GM23338 (cell line): ENCODE measurements at regions not wholly inside any gene's neighbourhood (a gene's known extent, or its start where the extent isn't known, plus 50 kb on each side); places are given as distances from the start of the nearest gene placed in this dataset.

Experiments
- ATAC-seq: fragments of 200-7000 bp; cut with Tn5 transposase; 3 replicates; pipeline ENCODE4 v1.9.1; 2020
- DNase-seq: peaks from one replicate; pipeline ENCODE4 v3.0.0-alpha.2; 2015; ENCODE audit warnings: low spot score
- H2AFZ ChIP-seq: fragments of 200-600 bp; sonication (generic); 2 replicates; pipeline ENCODE4 v1.8.0; 2016; ENCODE audit warnings: antibody characterized with exemption, mild to moderate bottlenecking, moderate library complexity
- H3F3A ChIP-seq: fragments of 200-600 bp; sonication (generic); replicated peaks from 2 replicates; pipeline ENCODE4 v1.8.0; 2017; ENCODE audit warnings: antibody characterized with exemption, mixed run types, low read depth
- H3K27ac ChIP-seq: fragments of 200-600 bp; sonication (generic); 2 replicates; pipeline ENCODE4 v1.6.1; 2016; ENCODE audit warnings: low read depth
- H3K27me3 ChIP-seq: fragments of 200-600 bp; sonication (generic); 2 replicates; pipeline ENCODE4 v1.8.0; 2016; ENCODE audit warnings: mild to moderate bottlenecking, mixed run types, moderate library complexity; ENCODE audit not compliant: insufficient read depth
- H3K36me3 ChIP-seq: fragments of 200-600 bp; sonication (generic); 2 replicates; pipeline ENCODE4 v1.8.0; 2016; ENCODE audit warnings: mild to moderate bottlenecking; ENCODE audit not compliant: insufficient read depth
- H3K4me1 ChIP-seq: fragments of 200-600 bp; sonication (generic); 2 replicates; pipeline ENCODE4 v1.8.0; 2016; ENCODE audit warnings: mild to moderate bottlenecking, moderate library complexity; ENCODE audit not compliant: insufficient read depth
- H3K4me2 ChIP-seq: fragments of 200-600 bp; sonication (generic); 2 replicates; pipeline ENCODE4 v1.7.1; 2017; ENCODE audit warnings: mixed run types
- H3K4me3 ChIP-seq: fragments of 200-600 bp; sonication (generic); 2 replicates; pipeline ENCODE4 v1.6.1; 2016; ENCODE audit warnings: mixed run types
- H3K79me2 ChIP-seq: fragments of 200-600 bp; sonication (generic); replicated peaks from 2 replicates; pipeline ENCODE4 v1.8.0; 2017; ENCODE audit warnings: mild to moderate bottlenecking; ENCODE audit not compliant: insufficient read depth
- H3K9me2 ChIP-seq: fragments of 200-600 bp; sonication (generic); 2 replicates; pipeline ENCODE4 v1.8.0; 2017; ENCODE audit not compliant: insufficient read depth
- H4K20me1 ChIP-seq: fragments of 200-600 bp; sonication (generic); replicated peaks from 2 replicates; pipeline ENCODE4 v1.8.0; 2017; ENCODE audit warnings: mild to moderate bottlenecking; ENCODE audit not compliant: insufficient read depth
- H3K27ac Mint-ChIP-seq: 2 replicates; pipeline ENCODE4 v1.8.0; 2020; ENCODE audit warnings: inconsistent platforms, mild to moderate bottlenecking, moderate library complexity, mixed read lengths
- H3K27me3 Mint-ChIP-seq: 3 replicates; pipeline ENCODE4 v1.8.0; 2022; ENCODE audit warnings: low read depth, mild to moderate bottlenecking, moderate library complexity, mixed read lengths, inconsistent platforms; ENCODE audit not compliant: insufficient read depth, poor library complexity
- H3K36me3 Mint-ChIP-seq: 3 replicates; pipeline ENCODE4 v1.8.0; 2021; ENCODE audit warnings: low read depth, mild to moderate bottlenecking, inconsistent platforms, moderate library complexity, mixed read lengths
- H3K4me1 Mint-ChIP-seq: 3 replicates; pipeline ENCODE4 v1.8.0; 2020; ENCODE audit warnings: mild to moderate bottlenecking, inconsistent platforms, mixed read lengths
- H3K4me3 Mint-ChIP-seq: 3 replicates; pipeline ENCODE4 v1.8.0; 2021; ENCODE audit warnings: moderate library complexity, mild to moderate bottlenecking, inconsistent platforms, mixed read lengths
- H3K9me3 Mint-ChIP-seq: 3 replicates; pipeline ENCODE4 v1.8.0; 2020; ENCODE audit warnings: moderate library complexity, mild to moderate bottlenecking, inconsistent platforms, mixed read lengths
- CTCF ChIP-seq, 2 experiments: fragments of 200-600 bp in 1 of 2; sonication (generic) in 1 of 2; conservative IDR thresholded peaks; 2 replicates each; pipeline versions ENCODE4 v1.5.1 to v1.6.1; 2016 to 2017; ENCODE audit warnings: antibody characterized with exemption in 2 of 2, low read depth in 2 of 2, mild to moderate bottlenecking in 2 of 2, moderate library complexity in 1 of 2
- EZH2 ChIP-seq: fragments of 200-600 bp; sonication (generic); IDR thresholded peaks from one replicate; pipeline ENCODE4 v1.8.0; 2017; ENCODE audit warnings: antibody characterized with exemption, mild to moderate bottlenecking, low read depth; ENCODE audit not compliant: unreplicated experiment
- EZH2phosphoT487 ChIP-seq: fragments of 200-600 bp; sonication (generic); IDR thresholded peaks from one replicate; pipeline ENCODE4 v1.8.1; 2018; ENCODE audit warnings: antibody characterized with exemption; ENCODE audit not compliant: unreplicated experiment
- JUNB ChIP-seq: IDR thresholded peaks from one replicate; pipeline ENCODE4 v1.6.1; 2016; ENCODE audit warnings: antibody characterized with exemption; ENCODE audit not compliant: unreplicated experiment
- NANOG ChIP-seq: IDR thresholded peaks from 2 replicates; pipeline ENCODE4 v1.6.1; 2016; ENCODE audit warnings: antibody characterized with exemption, borderline replicate concordance
- POLR2AphosphoS5 ChIP-seq: IDR thresholded peaks from 2 replicates; pipeline ENCODE4 v1.6.1; 2016; ENCODE audit warnings: antibody characterized with exemption, low read depth
- STAT1 ChIP-seq: IDR thresholded peaks from one replicate; pipeline ENCODE4 v1.6.1; 2016; ENCODE audit warnings: antibody characterized with exemption; ENCODE audit not compliant: unreplicated experiment
- ZNF114 ChIP-seq: fragments of 250-450 bp; sonication (Bioruptor Pico); IDR thresholded peaks from 2 replicates; pipeline ENCODE4 v1.5.0; 2020; ENCODE audit warnings: mild to moderate bottlenecking, moderate library complexity
- TF ChIP-seq, protein P1 (sequence below): IDR thresholded peaks from one replicate; pipeline ENCODE4 v1.6.1; 2018; ENCODE audit warnings: antibody characterized with exemption; ENCODE audit not compliant: unreplicated experiment
- TF ChIP-seq, protein P2 (sequence below): IDR thresholded peaks from 2 replicates; pipeline ENCODE4 v1.6.1; 2016; ENCODE audit warnings: antibody characterized with exemption

GRCh38 chr12:106001105-106001836, 137.5 kb downstream of the NUAK1 start:
- H3K27me3 ChIP-seq = no peaks in the 10 kb centered on the region
- no peaks in the 10 kb centered on the region for H3K79me2 ChIP-seq
- ATAC-seq (no peak), DNase-seq (no peak)
- Mint-ChIP-seq H3K9me3 (peaks cover 13% of the 10 kb centered on the region), H3K4me3 (no peak overlapping the region), H3K27me3 (peaks cover 1% of the 10 kb centered on the region), H3K36me3 (peaks cover 2% of the 10 kb centered on the region; the same call in 2 of the 3 replicates), H3K4me1 (peaks cover 13% of the 10 kb centered on the region), H3K27ac (no peak overlapping the region)
- H3K27ac ChIP-seq = no peak overlapping the region
- no peaks in the 10 kb centered on the region for H3F3A ChIP-seq
- H3K36me3 ChIP-seq = no peaks in the 10 kb centered on the region
- H3K4me3 ChIP-seq = no peak overlapping the region
- TF ChIP-seq CTCF (conservative IDR thresholded peaks at IDR 0.05; ENCODE audit: low read depth in 2 of 2) = no peak
- TF ChIP-seq, protein P1, sequence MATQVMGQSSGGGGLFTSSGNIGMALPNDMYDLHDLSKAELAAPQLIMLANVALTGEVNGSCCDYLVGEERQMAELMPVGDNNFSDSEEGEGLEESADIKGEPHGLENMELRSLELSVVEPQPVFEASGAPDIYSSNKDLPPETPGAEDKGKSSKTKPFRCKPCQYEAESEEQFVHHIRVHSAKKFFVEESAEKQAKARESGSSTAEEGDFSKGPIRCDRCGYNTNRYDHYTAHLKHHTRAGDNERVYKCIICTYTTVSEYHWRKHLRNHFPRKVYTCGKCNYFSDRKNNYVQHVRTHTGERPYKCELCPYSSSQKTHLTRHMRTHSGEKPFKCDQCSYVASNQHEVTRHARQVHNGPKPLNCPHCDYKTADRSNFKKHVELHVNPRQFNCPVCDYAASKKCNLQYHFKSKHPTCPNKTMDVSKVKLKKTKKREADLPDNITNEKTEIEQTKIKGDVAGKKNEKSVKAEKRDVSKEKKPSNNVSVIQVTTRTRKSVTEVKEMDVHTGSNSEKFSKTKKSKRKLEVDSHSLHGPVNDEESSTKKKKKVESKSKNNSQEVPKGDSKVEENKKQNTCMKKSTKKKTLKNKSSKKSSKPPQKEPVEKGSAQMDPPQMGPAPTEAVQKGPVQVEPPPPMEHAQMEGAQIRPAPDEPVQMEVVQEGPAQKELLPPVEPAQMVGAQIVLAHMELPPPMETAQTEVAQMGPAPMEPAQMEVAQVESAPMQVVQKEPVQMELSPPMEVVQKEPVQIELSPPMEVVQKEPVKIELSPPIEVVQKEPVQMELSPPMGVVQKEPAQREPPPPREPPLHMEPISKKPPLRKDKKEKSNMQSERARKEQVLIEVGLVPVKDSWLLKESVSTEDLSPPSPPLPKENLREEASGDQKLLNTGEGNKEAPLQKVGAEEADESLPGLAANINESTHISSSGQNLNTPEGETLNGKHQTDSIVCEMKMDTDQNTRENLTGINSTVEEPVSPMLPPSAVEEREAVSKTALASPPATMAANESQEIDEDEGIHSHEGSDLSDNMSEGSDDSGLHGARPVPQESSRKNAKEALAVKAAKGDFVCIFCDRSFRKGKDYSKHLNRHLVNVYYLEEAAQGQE = peak; percentile 46
- TF ChIP-seq POLR2AphosphoS5 = no peak
- no peak for TF ChIP-seq NANOG
- TF ChIP-seq ZNF114 (CRISPR knock-in tag) = no peak
- H2AFZ ChIP-seq = peak overlapping the region; percentile 32; the same call in 1 of the 2 replicates
- H4K20me1 ChIP-seq = no peaks in the 10 kb centered on the region
- no peaks in the 10 kb centered on the region; the same call in 1 of the 2 replicates for H3K9me2 ChIP-seq
- H3K4me2 ChIP-seq = no peak overlapping the region
- H3K4me1 ChIP-seq = 0 out of 2 replicates have a peak, but pooled peaks cover 3% of the 10 kb centered on the region

DNA sequence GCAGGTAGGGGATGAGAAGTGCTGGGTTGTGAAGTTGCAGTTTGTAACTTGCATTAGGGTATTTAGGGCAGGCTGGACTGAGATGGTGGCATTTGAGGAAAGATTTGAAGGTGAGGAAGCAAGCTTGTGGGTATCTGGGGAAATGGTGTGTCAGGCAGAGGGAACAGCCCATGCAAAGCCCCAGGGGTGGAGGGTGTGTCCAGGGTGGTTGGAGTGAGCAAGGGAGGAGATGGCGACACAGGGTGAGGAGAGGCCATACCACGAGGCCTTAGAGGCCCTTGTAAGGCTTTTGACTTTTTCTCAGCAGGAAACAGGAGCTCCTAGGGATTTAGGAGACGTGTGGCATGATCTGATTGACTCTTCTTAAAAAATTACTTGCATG, 136.9 kb downstream of the NUAK1 start:
- peaks cover 13% of the 10 kb centered on the region for H3K4me1 Mint-ChIP-seq
- no peak overlapping the region for H3K4me3 Mint-ChIP-seq
- no peak for ATAC-seq
- TF ChIP-seq NANOG (no peak), JUNB (no peak), EZH2phosphoT487 (no peak), STAT1 (no peak), CTCF (conservative IDR thresholded peaks at IDR 0.05; ENCODE audit: low read depth in 2 of 2) (no peak), EZH2 (no peak), ZNF114 (CRISPR knock-in tag) (no peak)
- TF ChIP-seq, protein P2, sequence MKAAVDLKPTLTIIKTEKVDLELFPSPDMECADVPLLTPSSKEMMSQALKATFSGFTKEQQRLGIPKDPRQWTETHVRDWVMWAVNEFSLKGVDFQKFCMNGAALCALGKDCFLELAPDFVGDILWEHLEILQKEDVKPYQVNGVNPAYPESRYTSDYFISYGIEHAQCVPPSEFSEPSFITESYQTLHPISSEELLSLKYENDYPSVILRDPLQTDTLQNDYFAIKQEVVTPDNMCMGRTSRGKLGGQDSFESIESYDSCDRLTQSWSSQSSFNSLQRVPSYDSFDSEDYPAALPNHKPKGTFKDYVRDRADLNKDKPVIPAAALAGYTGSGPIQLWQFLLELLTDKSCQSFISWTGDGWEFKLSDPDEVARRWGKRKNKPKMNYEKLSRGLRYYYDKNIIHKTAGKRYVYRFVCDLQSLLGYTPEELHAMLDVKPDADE = no peak
- TF ChIP-seq, protein P1 = no peak

More for the DNA sequence above, 136.9 kb downstream of the NUAK1 start:
- Histone ChIP-seq H3K79me2 (no peaks in the 10 kb centered on the region), H4K20me1 (no peaks in the 10 kb centered on the region), H3K36me3 (no peaks in the 10 kb centered on the region), H3K4me2 (no peak overlapping the region), H3K4me3 (no peak overlapping the region), H3F3A (no peaks in the 10 kb centered on the region), H3K4me1 (0 out of 2 replicates have a peak, but pooled peaks cover 3% of the 10 kb centered on the region), H3K27me3 (no peaks in the 10 kb centered on the region), H2AFZ (peak overlapping the region; percentile 32; the same call in 1 of the 2 replicates), H3K27ac (no peak overlapping the region), H3K9me2 (no peaks in the 10 kb centered on the region)
- H3K36me3 Mint-ChIP-seq = peaks cover 2% of the 10 kb centered on the region; the same call in 2 of the 3 replicates
- peaks cover 13% of the 10 kb centered on the region for H3K9me3 Mint-ChIP-seq
- H3K27ac Mint-ChIP-seq = no peak overlapping the region
- peaks cover 1% of the 10 kb centered on the region for H3K27me3 Mint-ChIP-seq
- no peak for DNase-seq
